HFFc6 (cell line): ENCODE measurements at regions not wholly inside any gene's neighbourhood (a gene's known extent, or its start where the extent isn't known, plus 50 kb on each side); places are given as distances from the start of the nearest gene placed in this dataset.

Experiments
- DNase-seq: peaks from one replicate; pipeline ENCODE4 v3.0.0-alpha.2; 2018
- H3K27ac Mint-ChIP-seq: 2 replicates; pipeline ENCODE4 v1.8.0; 2020; ENCODE audit warnings: mild to moderate bottlenecking, mixed read lengths
- H3K27me3 Mint-ChIP-seq: 2 replicates; pipeline ENCODE4 v1.8.0; 2021; ENCODE audit warnings: mild to moderate bottlenecking, moderate library complexity, mixed read lengths; ENCODE audit not compliant: insufficient read depth
- H3K36me3 Mint-ChIP-seq: 2 replicates; pipeline ENCODE4 v1.8.0; 2021; ENCODE audit warnings: low read depth, mixed read lengths
- H3K4me1 Mint-ChIP-seq: 2 replicates; pipeline ENCODE4 v1.8.0; 2020; ENCODE audit warnings: low read depth, mixed read lengths
- H3K4me3 Mint-ChIP-seq: 2 replicates; pipeline ENCODE4 v1.8.0; 2020; ENCODE audit warnings: mild to moderate bottlenecking, moderate library complexity, mixed read lengths
- H3K9me3 Mint-ChIP-seq: 2 replicates; pipeline ENCODE4 v1.8.0; 2020; ENCODE audit warnings: mild to moderate bottlenecking, mixed read lengths
- CTCF ChIP-seq: fragments of 200-600 bp; sonication (generic); IDR thresholded peaks from 2 replicates; pipeline ENCODE4 v1.5.0; 2021; ENCODE audit warnings: antibody characterized with exemption, mild to moderate bottlenecking

- H3K27ac Mint-ChIP-seq = no peak overlapping the region
- peak; percentile 2 for DNase-seq
Observed at GRCh38 chr12:94867066-94867855, 136.2 kb downstream of the NDUFA12 start.

GRCh38 chr12:94864987-94865386, 138.5 kb downstream of the NDUFA12 start:
- Mint-ChIP-seq H3K4me1 (peaks cover 12% of the 10 kb centered on the region), H3K27me3 (peaks cover 17% of the 10 kb centered on the region), H3K4me3 (no peak overlapping the region), H3K36me3 (no peaks in the 10 kb centered on the region), H3K9me3 (no peaks in the 10 kb centered on the region), H3K27ac (no peak overlapping the region)
- no peak for TF ChIP-seq CTCF
- no peak for DNase-seq

More at GRCh38 chr12:94867066-94867855, 136.2 kb downstream of the NDUFA12 start:
- H3K27me3 Mint-ChIP-seq = peaks cover 22% of the 10 kb centered on the region
- H3K4me1 Mint-ChIP-seq = peaks cover 12% of the 10 kb centered on the region
- no peak for TF ChIP-seq CTCF
- H3K9me3 Mint-ChIP-seq = no peaks in the 10 kb centered on the region
- H3K4me3 Mint-ChIP-seq = no peak overlapping the region
- no peaks in the 10 kb centered on the region for H3K36me3 Mint-ChIP-seq

GRCh38 chr12:94863321-94864035, 140.0 kb downstream of the NDUFA12 start:
- H3K9me3 Mint-ChIP-seq = no peaks in the 10 kb centered on the region
- no peak for TF ChIP-seq CTCF
- H3K27ac Mint-ChIP-seq = no peak overlapping the region
- DNase-seq = no peak
- H3K4me1 Mint-ChIP-seq = peaks cover 12% of the 10 kb centered on the region
- H3K27me3 Mint-ChIP-seq = peaks cover 17% of the 10 kb centered on the region
- no peak overlapping the region for H3K4me3 Mint-ChIP-seq
- H3K36me3 Mint-ChIP-seq = no peaks in the 10 kb centered on the region

- no peak for TF ChIP-seq CTCF
- Mint-ChIP-seq H3K27ac (no peak overlapping the region), H3K27me3 (peaks cover 17% of the 10 kb centered on the region), H3K4me3 (no peak overlapping the region), H3K4me1 (peaks cover 6% of the 10 kb centered on the region), H3K9me3 (no peaks in the 10 kb centered on the region), H3K36me3 (no peaks in the 10 kb centered on the region)
- no peak for DNase-seq
Observed at GRCh38 chr12:94862421-94862820, 141.1 kb downstream of the NDUFA12 start.

GRCh38 chr12:94856324-94856723, 147.2 kb downstream of the NDUFA12 start:
- Mint-ChIP-seq H3K4me3 (no peak overlapping the region), H3K27me3 (peaks cover 12% of the 10 kb centered on the region), H3K36me3 (no peaks in the 10 kb centered on the region), H3K4me1 (no peaks in the 10 kb centered on the region), H3K27ac (no peak overlapping the region), H3K9me3 (no peaks in the 10 kb centered on the region; the same call in 1 of the 2 replicates)
- no peak for DNase-seq
- no peak for TF ChIP-seq CTCF
